ENCODE measurements at regions not wholly inside any gene's neighbourhood (a gene's known extent, or its start where the extent isn't known, plus 50 kb on each side); places are given as distances from the start of the nearest gene placed in this dataset.

DNA sequence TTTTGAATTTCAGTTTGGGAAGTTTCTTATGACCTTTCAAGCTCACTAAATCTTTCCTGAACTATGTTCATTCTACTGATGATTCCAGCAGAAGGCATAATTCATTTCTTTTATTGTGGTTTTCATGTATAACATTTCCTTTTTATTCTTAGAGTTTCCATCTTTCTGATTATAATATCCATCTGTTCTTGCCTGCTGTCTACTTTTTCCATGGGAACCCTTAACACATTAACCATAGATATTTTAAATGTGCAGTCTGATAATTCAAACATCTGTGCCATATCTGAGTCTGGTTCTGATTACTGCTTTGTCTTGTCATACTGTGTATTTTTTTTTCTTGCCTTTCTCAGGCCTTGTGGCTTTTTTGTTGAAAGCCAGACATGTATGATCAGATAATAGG, 234.7 kb downstream of the COX7B2 start:
- Histone ChIP-seq H3K23ac (ENCODE audit: insufficient read length) (no peak overlapping the region), H4K5ac (ENCODE audit: insufficient read length, low read depth, low read length) (no peak overlapping the region)
- POLR2A ChIA-PET (ENCODE audit: partially characterized antibody): no interaction called here

More for the DNA sequence above, 234.7 kb downstream of the COX7B2 start:
- H3K23me2 ChIP-seq (ENCODE audit: low read depth, low read length): no peaks in the 10 kb centered on the region
- H2AFZ ChIP-seq (ENCODE audit: low read length): no peak overlapping the region
- H2AK5ac ChIP-seq (ENCODE audit: low read depth, low read length): no peak overlapping the region
- no peak overlapping the region for H3K27ac ChIP-seq (ENCODE audit: low read depth, low read length)
- no peak overlapping the region for H3K4me3 ChIP-seq (ENCODE audit: extremely low read depth in 1 of 4, insufficient read depth in 2 of 4, low read depth in 3 of 4, low read length in 4 of 4)
- TF ChIP-seq JUND (IDR thresholded peaks at IDR 0.05; ENCODE audit: low read length) (no peak), MAFK (IDR thresholded peaks at IDR 0.05; ENCODE audit: low read depth, low read length) (no peak), JUN (IDR thresholded peaks at IDR 0.05; ENCODE audit: low read depth, low read length) (no peak), CTBP2 (IDR thresholded peaks at IDR 0.05; ENCODE audit: borderline replicate concordance, insufficient read depth, insufficient read length, low read length) (no peak)
- TF ChIP-seq, protein P1, sequence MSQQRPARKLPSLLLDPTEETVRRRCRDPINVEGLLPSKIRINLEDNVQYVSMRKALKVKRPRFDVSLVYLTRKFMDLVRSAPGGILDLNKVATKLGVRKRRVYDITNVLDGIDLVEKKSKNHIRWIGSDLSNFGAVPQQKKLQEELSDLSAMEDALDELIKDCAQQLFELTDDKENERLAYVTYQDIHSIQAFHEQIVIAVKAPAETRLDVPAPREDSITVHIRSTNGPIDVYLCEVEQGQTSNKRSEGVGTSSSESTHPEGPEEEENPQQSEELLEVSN (IDR thresholded peaks at IDR 0.05): no peak
- H2BK120ac ChIP-seq (replicated peaks; ENCODE audit: low read depth, low read length): no peak overlapping the region
- H3K4me1 ChIP-seq (replicated peaks in 1 of 4; ENCODE audit: control insufficient read depth in 3 of 4, insufficient read depth in 4 of 4, low read length in 3 of 4): no peaks in the 10 kb centered on the region
- H3K36me3 ChIP-seq (ENCODE audit: control insufficient read depth in 2 of 4, insufficient read depth in 4 of 4, low read length in 3 of 4): no peaks in the 10 kb centered on the region
- CTCF ChIA-PET (ENCODE audit: partially characterized antibody): interaction anchor here (0.6 kb wide), 1 partner anchor 286 kb away, joined by 3 read pairs; no protein-coding TSS in a partner anchor
- H2BK15ac ChIP-seq (ENCODE audit: low read length): no peak overlapping the region
- DNase-seq (ENCODE audit: low read depth in 1 of 2, low spot score in 2 of 2) (no peak), FAIRE-seq (no peak)
- H2BK12ac ChIP-seq (ENCODE audit: low read depth, low read length): no peak overlapping the region
- no peak overlapping the region for H3K14ac ChIP-seq (ENCODE audit: insufficient read length)
- H2BK5ac ChIP-seq (ENCODE audit: low read depth, low read length): no peak overlapping the region
- no peak overlapping the region for H2BK20ac ChIP-seq (ENCODE audit: low read length)
- H3K9me3 ChIP-seq (ENCODE audit: insufficient read depth in 2 of 2, low read depth in 1 of 2, low read length in 1 of 2): no peaks in the 10 kb centered on the region; a peak in 1 of 4 replicates
- no peak overlapping the region for H3K4me2 ChIP-seq (ENCODE audit: insufficient read depth in 1 of 2, low read depth in 2 of 2, low read length in 2 of 2)
- no peak overlapping the region for H4K8ac ChIP-seq (ENCODE audit: extremely low read depth, insufficient read depth, low read length)
- no peaks in the 10 kb centered on the region for H3K79me1 ChIP-seq (ENCODE audit: low read depth, low read length)
- H3K4ac ChIP-seq (replicated peaks; ENCODE audit: insufficient read length, low read depth, low read length): no peak overlapping the region
- no peaks in the 10 kb centered on the region for H3K27me3 ChIP-seq (replicated peaks in 1 of 4; ENCODE audit: control insufficient read depth in 3 of 4, extremely low read depth in 1 of 4, insufficient read depth in 3 of 4, low read length in 3 of 4)
- H3K79me2 ChIP-seq (ENCODE audit: control insufficient read depth in 1 of 2, insufficient read depth in 2 of 2, low read length in 2 of 2): no peaks in the 10 kb centered on the region
- no peak overlapping the region for H3K56ac ChIP-seq (replicated peaks; ENCODE audit: insufficient read length, low read depth, low read length)
- no peak overlapping the region for H3K9ac ChIP-seq (replicated peaks in 1 of 4; ENCODE audit: extremely low read depth in 1 of 4, low read depth in 3 of 4, low read length in 3 of 4)
- no peak overlapping the region for H3K18ac ChIP-seq (ENCODE audit: extremely low read depth, low read length)
- H4K91ac ChIP-seq (replicated peaks; ENCODE audit: insufficient read length, low read length): no peak overlapping the region
- no peaks in the 10 kb centered on the region for H4K20me1 ChIP-seq (replicated peaks in 1 of 2; ENCODE audit: control insufficient read depth in 1 of 2, insufficient read depth in 2 of 2, low read length in 2 of 2)
